T-helper 2 cell treated with Interferon-gamma antibody and Interleukin-4, amounts not matched to agents 5 μg/mL and 100 μg/mL, for 36 hours (primary cell): ENCODE measurements at regions not wholly inside any gene's neighbourhood (a gene's known extent, or its start where the extent isn't known, plus 50 kb on each side); places are given as distances from the start of the nearest gene placed in this dataset.

Experiments used
- DNase-seq: peaks from one replicate; pipeline ENCODE4 v3.0.0; 2021; ENCODE audit warnings: low spot score
- H3K27ac Mint-ChIP-seq: one replicate; pipeline ENCODE4 v1.8.0; 2021; ENCODE audit warnings: mild to moderate bottlenecking, mixed read lengths
- H3K27me3 Mint-ChIP-seq: one replicate; pipeline ENCODE4 v1.8.0; 2021; ENCODE audit warnings: low read depth, mixed read lengths
- H3K36me3 Mint-ChIP-seq: one replicate; pipeline ENCODE4 v1.8.0; 2021; ENCODE audit warnings: low read depth, mixed read lengths
- H3K4me1 Mint-ChIP-seq: one replicate; pipeline ENCODE4 v1.8.0; 2021; ENCODE audit warnings: low read depth, mixed read lengths
- H3K4me3 Mint-ChIP-seq: one replicate; pipeline ENCODE4 v1.8.0; 2022; ENCODE audit warnings: mild to moderate bottlenecking, moderate library complexity, mixed read lengths
- H3K9me3 Mint-ChIP-seq: one replicate; pipeline ENCODE4 v1.8.0; 2021; ENCODE audit warnings: mixed read lengths

DNA sequence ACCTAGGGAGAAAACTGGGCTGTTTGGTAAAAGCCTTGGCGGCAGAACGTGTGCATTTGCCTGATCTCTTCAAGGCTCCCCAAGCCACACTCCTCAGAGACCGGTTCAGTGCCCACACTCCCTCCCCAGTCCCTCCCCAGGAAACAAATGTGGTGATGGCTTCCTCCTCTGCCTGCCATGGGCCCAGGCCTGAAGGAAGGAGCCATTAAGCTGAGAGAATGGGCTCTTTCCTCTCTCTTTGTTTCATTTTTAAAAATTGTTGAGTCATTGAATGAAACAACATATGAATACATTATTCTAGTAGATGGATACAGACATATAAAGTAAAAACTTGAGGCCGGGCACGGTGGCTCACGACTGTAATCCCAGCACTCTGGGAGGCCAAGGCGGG lies 50.6 kb upstream of the YWHAQ start:
- H3K4me1 Mint-ChIP-seq: peaks cover 19% of the 10 kb centered on the region
- peak overlapping the region; percentile 86 for H3K27ac Mint-ChIP-seq
- H3K4me3 Mint-ChIP-seq: peak overlapping the region; percentile 48
- DNase-seq: no peak
- no peaks in the 10 kb centered on the region for H3K27me3 Mint-ChIP-seq
- H3K36me3 Mint-ChIP-seq: peaks cover 8% of the 10 kb centered on the region
- H3K9me3 Mint-ChIP-seq: peaks cover 13% of the 10 kb centered on the region

DNA sequence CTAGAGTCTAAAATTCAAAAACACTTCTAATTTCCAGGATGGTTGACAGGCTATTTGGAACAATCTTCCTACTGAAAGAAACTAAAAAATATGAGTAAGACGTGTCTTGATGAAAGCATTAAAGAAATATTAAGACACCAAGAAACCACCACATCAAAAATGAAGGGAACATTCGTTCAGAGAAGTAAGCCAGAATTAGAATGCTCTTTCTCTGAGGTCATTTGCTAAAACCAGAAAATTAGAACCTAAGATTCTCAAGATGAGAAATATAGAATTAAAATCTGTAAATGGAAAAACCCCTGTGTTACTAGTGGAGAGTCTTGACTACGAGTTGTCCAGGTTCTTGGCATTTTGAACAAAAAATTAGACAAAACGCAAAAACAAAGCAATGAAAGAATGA lies 54.8 kb upstream of the YWHAQ start:
- Mint-ChIP-seq H3K9me3 (peaks cover 3% of the 10 kb centered on the region), H3K27ac (no peak overlapping the region), H3K4me3 (no peak overlapping the region), H3K36me3 (peaks cover 2% of the 10 kb centered on the region), H3K27me3 (no peaks in the 10 kb centered on the region), H3K4me1 (peaks cover 13% of the 10 kb centered on the region)
- DNase-seq: no peak

DNA sequence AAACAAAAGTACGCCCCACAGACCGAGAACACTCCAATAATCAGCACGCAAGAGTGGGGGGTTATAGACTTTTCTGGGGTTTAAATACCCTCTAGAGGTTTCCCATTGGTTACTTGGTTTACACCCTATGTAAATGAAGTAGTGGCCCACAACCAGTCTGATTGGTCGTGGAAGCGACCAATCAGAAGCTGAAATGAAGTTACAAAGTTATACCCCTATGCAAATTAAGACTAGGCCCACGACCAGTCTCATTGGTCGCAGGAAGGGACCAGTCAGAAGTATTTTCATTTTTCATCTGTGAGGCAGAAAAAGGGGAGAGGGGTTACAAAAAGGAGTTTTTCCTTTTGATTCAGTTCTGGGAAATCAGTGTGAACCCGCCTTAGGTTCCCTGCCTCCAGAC lies 55.3 kb upstream of the YWHAQ start:
- DNase-seq: no peak
- Mint-ChIP-seq H3K4me3 (no peak overlapping the region), H3K36me3 (no peaks in the 10 kb centered on the region), H3K9me3 (no peaks in the 10 kb centered on the region), H3K27ac (no peak overlapping the region), H3K4me1 (peaks cover 8% of the 10 kb centered on the region), H3K27me3 (no peaks in the 10 kb centered on the region)

DNA sequence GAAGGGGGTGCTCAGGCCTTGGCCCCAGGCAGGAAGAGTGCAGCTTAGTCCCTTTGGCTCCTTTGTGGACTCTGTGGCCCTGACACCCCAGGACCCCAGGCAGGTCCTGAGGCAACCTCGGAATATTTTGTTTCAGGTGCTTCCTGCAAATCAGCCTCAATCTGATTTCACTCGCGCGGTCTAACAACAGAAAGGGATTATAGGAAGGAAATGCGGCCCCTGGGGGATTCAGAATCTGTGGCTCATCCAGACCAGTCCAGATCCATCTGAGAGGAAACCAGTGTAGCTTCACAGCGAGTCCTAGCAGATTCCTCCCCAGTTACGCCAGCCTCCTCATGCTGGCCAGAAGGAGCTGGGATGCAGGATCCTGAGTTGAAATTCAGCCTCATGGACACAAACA lies 59.5 kb upstream of the YWHAQ start:
- no peak for DNase-seq
- Mint-ChIP-seq H3K27me3 (no peaks in the 10 kb centered on the region), H3K4me1 (no peaks in the 10 kb centered on the region), H3K27ac (no peak overlapping the region), H3K4me3 (no peak overlapping the region), H3K36me3 (no peaks in the 10 kb centered on the region), H3K9me3 (no peaks in the 10 kb centered on the region)

DNA sequence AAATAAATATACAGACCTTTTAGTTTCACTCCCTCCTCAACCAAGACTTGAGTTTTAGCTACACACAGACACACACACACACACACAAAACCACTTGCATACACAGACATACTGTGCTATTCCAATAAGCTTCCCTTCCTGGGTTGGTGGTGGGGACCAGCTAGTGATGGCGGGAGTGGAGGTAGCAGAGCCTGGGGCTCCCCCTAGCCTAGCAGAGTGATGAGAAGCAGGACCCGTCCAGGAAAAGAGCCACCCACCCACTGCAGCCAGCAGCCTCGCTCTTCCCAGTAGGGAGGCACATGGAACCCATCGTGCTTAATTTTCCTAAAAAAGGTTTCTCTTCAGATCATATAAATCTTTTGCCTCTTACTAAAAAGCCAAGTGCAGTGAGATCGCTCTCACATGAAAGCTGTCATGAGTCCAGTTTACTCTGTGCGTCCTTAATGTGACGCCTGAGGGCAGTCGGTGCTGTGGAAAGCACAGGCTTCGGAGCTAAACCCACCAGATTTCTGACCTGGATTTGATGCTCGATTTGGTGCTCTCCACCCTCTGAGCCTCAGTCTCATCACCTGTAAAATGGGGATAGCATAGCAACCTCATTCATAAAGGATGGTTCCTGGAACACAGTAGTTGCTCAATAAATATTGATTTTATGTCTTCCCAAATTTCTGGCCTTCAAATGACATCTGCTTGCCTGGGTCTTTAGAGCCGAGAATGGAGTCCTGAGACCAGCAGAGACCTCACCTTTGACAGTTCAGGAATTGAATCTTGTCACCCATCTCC lies 60.1 kb upstream of the YWHAQ start:
- H3K27ac Mint-ChIP-seq: no peak overlapping the region
- no peaks in the 10 kb centered on the region for H3K4me1 Mint-ChIP-seq
- no peaks in the 10 kb centered on the region for H3K27me3 Mint-ChIP-seq

DNA sequence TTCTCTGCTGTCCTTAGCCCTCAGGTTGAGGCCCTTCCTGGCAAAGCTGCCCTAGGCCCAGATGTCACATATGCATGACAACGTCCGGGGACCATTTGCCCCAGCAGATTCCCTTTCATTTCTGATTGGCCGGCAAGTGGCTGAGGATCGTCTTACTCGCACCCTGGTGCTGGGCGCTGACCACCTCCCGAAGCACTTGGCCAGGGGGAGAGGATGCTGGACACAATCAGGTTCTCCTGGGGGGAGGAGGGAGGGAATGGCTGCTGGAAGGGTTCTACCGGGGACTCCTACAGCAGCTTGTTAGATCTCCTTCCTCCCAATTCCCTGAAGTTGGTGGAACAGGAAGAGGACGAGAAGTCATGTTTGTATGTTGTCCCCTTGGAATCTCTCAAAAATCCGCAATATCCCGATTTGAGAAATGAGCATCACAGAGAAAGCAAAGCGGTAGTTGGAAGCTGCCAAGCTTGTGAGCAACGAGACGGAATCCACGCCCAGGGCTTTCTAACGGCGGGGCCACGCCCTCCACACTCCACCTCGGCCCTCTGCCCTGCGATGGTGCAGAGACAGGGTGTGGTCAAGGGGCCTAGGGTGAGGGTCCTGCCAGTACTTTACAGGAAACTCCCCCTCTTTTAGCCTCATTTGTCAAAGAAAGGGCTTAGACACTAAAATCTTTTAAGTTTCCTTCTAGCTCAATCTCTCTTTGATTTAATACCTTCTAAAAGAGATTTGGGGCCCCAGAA lies 61.8 kb upstream of the YWHAQ start:
- Mint-ChIP-seq H3K4me1 (peaks cover 1% of the 10 kb centered on the region), H3K36me3 (no peaks in the 10 kb centered on the region), H3K27ac (peak overlapping the region; percentile 20), H3K4me3 (no peak overlapping the region), H3K27me3 (no peaks in the 10 kb centered on the region), H3K9me3 (no peaks in the 10 kb centered on the region)
- DNase-seq: no peak

More for the DNA sequence above, 60.1 kb upstream of the YWHAQ start:
- H3K4me3 Mint-ChIP-seq: no peak overlapping the region
- no peaks in the 10 kb centered on the region for H3K36me3 Mint-ChIP-seq
- DNase-seq: no peak
- no peaks in the 10 kb centered on the region for H3K9me3 Mint-ChIP-seq

DNA sequence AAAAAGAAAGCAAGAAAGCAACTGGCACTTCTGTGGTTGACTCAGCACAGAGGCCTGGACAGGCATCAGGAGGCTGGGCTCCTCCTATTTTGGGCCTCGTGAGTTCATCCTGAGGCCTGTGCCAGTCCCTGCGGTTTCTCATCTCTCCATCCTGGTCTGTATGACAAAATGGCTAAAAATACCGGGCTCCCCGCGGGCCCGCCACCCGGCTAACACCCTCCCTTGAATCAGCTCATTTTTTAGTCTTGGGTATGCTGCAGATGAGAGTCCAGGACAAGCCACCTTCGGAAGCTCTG lies 62.3 kb upstream of the YWHAQ start:
- Mint-ChIP-seq H3K36me3 (no peaks in the 10 kb centered on the region), H3K27me3 (no peaks in the 10 kb centered on the region), H3K9me3 (no peaks in the 10 kb centered on the region), H3K4me3 (no peak overlapping the region), H3K27ac (no peak overlapping the region), H3K4me1 (peaks cover 6% of the 10 kb centered on the region)
- DNase-seq: no peak

DNA sequence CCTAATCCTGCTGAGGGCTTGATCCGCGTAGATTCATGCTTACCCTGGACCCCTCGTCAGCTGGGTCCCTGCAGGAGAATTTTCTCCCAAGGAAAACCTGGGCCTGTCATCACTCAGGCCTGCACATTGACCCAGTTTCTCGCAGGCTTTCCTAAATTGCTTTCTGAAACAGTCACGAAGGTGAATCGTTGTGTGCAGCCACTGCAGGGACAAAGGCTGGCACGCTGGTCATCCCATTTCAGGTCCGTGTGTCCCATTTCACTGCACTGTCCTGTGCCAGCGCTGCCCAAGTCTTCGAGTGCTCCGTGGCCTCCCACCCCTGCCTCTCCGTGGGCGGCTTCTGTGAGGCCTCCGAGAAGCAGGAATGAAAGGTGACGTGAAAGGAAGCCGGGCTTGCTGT lies 62.8 kb upstream of the YWHAQ start:
- H3K4me3 Mint-ChIP-seq: no peak overlapping the region
- no peak overlapping the region for H3K27ac Mint-ChIP-seq
- peaks cover 9% of the 10 kb centered on the region for H3K4me1 Mint-ChIP-seq
- DNase-seq: no peak
- no peaks in the 10 kb centered on the region for H3K27me3 Mint-ChIP-seq
- no peaks in the 10 kb centered on the region for H3K9me3 Mint-ChIP-seq
- H3K36me3 Mint-ChIP-seq: no peaks in the 10 kb centered on the region

DNA sequence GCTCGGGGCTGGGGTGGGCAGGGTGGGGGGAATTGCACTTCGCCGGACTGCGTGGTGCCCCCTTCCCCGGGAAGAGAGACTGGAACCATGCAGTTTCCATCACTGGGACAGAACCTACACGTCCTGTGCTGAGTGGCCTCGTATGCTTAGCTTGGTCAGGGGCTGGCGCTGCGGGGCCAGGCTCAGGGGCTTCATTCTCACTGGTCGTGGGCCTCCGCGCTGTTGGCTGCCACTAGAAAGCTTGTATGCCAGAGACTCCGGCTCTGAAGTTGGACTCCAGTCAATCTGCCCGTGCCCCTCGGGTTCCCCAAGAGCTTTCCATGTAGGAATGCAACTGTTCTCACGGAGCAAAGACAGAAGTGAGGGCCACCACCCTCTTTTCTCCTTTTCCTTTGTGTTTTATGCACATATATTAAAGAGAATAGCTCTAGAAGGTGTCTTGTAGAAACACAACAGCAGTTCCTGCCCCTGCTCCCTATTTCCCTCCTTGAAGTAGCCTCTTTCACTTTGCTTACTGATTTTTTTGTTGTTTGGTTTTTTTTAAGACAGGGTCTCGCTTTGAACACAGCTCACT lies 64.0 kb upstream of the YWHAQ start:
- no peaks in the 10 kb centered on the region for H3K36me3 Mint-ChIP-seq
- peaks cover 12% of the 10 kb centered on the region for H3K4me1 Mint-ChIP-seq
- H3K9me3 Mint-ChIP-seq: no peaks in the 10 kb centered on the region
- no peak overlapping the region for H3K27ac Mint-ChIP-seq
- no peaks in the 10 kb centered on the region for H3K27me3 Mint-ChIP-seq
- no peak overlapping the region for H3K4me3 Mint-ChIP-seq
- DNase-seq: no peak

DNA sequence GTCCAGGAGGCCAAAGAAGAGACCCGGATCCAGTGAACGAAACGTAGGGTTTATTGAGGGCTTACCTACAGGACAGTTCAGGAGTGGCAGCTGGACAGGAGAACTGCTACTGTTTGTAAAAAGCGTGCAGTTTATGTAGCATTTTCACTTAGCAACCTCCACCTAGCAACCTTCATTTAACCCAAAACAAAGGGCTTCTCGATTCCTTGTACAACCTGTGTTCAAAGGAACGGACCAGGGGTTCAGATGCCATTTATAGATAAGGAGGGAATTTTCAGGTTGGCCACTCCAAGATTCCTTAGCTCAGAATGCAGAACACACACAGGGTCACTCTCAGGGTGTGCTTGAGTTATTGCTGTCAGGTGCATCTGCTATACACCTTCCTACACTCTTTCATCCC lies 65.1 kb upstream of the YWHAQ start:
- no peak for DNase-seq
- H3K27ac Mint-ChIP-seq: no peak overlapping the region
- no peaks in the 10 kb centered on the region for H3K9me3 Mint-ChIP-seq
- H3K27me3 Mint-ChIP-seq: no peaks in the 10 kb centered on the region
- H3K4me3 Mint-ChIP-seq: no peak overlapping the region
- H3K36me3 Mint-ChIP-seq: no peaks in the 10 kb centered on the region
- H3K4me1 Mint-ChIP-seq: peaks cover 15% of the 10 kb centered on the region

DNA sequence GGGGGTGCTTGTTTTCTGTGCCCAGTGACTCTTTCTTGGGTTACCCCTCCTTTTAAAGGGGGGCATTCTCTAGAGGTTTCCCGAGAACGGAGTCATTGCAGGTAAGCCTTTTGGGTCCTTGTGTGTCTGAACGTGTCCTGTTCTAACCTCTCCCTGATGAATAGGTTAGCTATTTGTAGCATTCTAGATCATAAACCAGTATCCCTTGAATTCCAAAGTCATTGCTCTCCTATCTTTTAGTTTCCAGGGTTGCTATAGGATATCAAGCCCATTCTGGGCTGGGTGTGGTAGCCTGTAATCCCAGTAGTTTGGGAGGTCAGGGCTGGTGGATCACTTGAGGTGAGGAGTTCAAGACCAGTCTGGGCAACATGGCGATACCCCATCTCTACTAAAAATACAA lies 65.9 kb upstream of the YWHAQ start:
- peaks cover 4% of the 10 kb centered on the region for H3K9me3 Mint-ChIP-seq
- no peaks in the 10 kb centered on the region for H3K27me3 Mint-ChIP-seq
- H3K4me3 Mint-ChIP-seq: no peak overlapping the region
- no peak for DNase-seq
- H3K27ac Mint-ChIP-seq: no peak overlapping the region
- no peaks in the 10 kb centered on the region for H3K36me3 Mint-ChIP-seq
- H3K4me1 Mint-ChIP-seq: peaks cover 15% of the 10 kb centered on the region

DNA sequence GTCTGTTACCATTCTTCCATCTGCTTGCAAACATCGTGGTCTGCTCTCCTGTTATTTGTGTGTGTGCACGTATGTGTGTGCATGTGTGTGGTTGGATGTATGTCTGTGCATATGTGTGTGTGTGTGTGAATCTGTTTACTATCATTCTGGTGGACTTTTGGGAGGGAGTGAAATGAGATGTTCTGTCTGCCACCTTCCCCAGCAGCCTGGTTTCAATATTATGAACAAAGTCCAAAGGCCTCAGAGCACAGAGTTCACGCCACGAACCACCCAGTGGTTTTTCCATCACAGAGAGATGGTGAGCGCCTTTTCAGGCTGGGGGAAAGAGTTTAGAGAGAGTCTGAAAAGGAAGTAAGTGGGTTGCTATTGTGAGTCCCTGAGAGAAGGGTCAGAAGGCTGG lies 67.1 kb upstream of the YWHAQ start:
- Mint-ChIP-seq H3K27ac (peak overlapping the region; percentile 28), H3K27me3 (no peaks in the 10 kb centered on the region), H3K36me3 (no peaks in the 10 kb centered on the region), H3K4me3 (no peak overlapping the region), H3K9me3 (peaks cover 4% of the 10 kb centered on the region), H3K4me1 (peaks cover 24% of the 10 kb centered on the region)
- DNase-seq: peak; percentile 53

DNA sequence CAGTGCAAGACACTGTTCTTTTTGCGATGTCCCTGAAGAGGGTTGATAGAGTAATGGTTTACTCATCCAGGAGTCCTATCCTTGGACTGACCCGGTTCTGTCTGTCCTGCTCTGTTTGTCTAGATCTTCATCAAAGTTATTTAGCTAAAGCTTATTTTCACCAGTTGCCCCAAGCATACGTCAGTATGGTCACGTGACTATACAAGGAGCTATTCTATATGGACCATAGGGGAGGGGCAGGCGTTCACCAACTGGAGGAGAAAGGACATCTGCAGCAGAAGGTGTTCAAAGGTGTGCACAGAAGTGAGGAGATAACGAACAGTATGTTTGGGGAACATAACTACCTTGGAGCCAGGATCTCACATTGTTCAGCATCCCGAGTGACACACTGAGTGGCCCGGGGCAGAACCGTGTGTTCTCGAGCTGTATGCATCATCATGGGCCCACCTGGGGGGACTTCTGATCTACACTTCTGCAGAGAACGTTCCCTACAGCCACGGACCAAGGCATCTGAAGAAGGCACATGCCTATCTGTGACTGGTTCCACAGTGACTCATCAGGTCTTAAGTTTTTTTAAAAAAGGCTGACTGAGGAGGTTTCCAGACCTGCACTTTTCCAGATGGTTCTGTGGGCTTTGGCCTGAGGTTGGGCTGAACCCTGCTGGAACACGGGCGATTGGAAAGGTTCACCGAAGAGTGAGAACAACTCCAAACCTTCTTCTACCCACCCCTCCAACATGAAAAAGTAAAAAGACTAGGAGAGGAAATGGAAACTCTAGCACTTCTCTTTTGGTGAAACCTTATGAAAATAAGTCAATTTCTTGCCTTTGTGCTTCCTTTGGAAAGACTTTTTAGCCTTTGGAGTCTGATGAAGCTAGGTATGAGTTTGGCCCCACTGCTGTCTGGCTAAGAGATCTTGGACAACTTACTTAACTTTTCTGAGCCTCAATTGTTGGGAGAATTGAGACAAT lies 68.6 kb upstream of the YWHAQ start:
- no peak for DNase-seq
- Mint-ChIP-seq H3K4me3 (no peak overlapping the region), H3K27me3 (no peaks in the 10 kb centered on the region), H3K9me3 (peaks cover 4% of the 10 kb centered on the region), H3K36me3 (no peaks in the 10 kb centered on the region), H3K4me1 (peaks cover 31% of the 10 kb centered on the region), H3K27ac (no peak overlapping the region)

DNA sequence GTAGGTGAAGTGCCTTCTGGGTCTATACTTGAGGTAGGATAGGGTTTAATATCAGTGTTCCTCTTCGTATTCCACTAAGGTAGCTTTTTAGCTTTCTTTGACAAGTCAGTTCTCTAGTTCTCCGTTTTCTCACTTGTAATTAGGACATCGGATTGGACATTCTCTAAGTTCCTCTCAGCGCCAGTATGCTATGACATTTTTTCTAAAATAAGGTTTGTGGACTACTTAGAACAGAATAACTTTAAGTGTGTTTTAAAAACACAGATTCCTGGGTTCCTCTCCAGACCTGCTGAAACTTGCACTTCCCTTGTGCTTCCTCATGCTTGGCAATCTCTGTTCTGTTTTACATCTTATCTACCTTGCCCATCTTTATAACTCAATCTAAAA lies 69.3 kb upstream of the YWHAQ start:
- Mint-ChIP-seq H3K27ac (no peak overlapping the region), H3K9me3 (peaks cover 4% of the 10 kb centered on the region), H3K27me3 (no peaks in the 10 kb centered on the region), H3K4me1 (peaks cover 35% of the 10 kb centered on the region), H3K4me3 (no peak overlapping the region), H3K36me3 (no peaks in the 10 kb centered on the region)
- no peak for DNase-seq
